Mesothelial cell of epicardium (in vitro differentiated cells): ENCODE measurements at regions not wholly inside any gene's neighbourhood (a gene's known extent, or its start where the extent isn't known, plus 50 kb on each side); places are given as distances from the start of the nearest gene placed in this dataset.
"Not testable (repeated sequence)": the region's sequence is repeated elsewhere in the genome, so short reads cannot be mapped to it uniquely, and the experiment has no call there.

Experiments used
- DNase-seq, 2 experiments: peaks; one replicate each; pipeline ENCODE4 v3.0.0; 2021; ENCODE audit warnings: low spot score in 2 of 2; ENCODE audit not compliant: unreplicated experiment in 2 of 2
- H3K27ac Mint-ChIP-seq: 2 replicates; pipeline ENCODE4 v1.8.0; 2021; ENCODE audit warnings: mixed read lengths
- H3K27me3 Mint-ChIP-seq: 2 replicates; pipeline ENCODE4 v1.8.0; 2021; ENCODE audit warnings: low read depth, mixed read lengths
- H3K36me3 Mint-ChIP-seq: 2 replicates; pipeline ENCODE4 v1.8.0; 2021; ENCODE audit warnings: mixed read lengths
- H3K4me1 Mint-ChIP-seq: 2 replicates; pipeline ENCODE4 v1.8.0; 2021; ENCODE audit warnings: mixed read lengths
- H3K4me3 Mint-ChIP-seq: 2 replicates; pipeline ENCODE4 v1.8.0; 2021; ENCODE audit warnings: mild to moderate bottlenecking, moderate library complexity, mixed read lengths
- H3K9me3 Mint-ChIP-seq: 2 replicates; pipeline ENCODE4 v1.8.0; 2021; ENCODE audit warnings: mixed read lengths
- CTCF ChIP-seq: fragments of 200-600 bp; sonication (generic); IDR thresholded peaks from one replicate; pipeline ENCODE4 v1.5.0; 2021; ENCODE audit warnings: antibody characterized with exemption; ENCODE audit not compliant: unreplicated experiment

DNA sequence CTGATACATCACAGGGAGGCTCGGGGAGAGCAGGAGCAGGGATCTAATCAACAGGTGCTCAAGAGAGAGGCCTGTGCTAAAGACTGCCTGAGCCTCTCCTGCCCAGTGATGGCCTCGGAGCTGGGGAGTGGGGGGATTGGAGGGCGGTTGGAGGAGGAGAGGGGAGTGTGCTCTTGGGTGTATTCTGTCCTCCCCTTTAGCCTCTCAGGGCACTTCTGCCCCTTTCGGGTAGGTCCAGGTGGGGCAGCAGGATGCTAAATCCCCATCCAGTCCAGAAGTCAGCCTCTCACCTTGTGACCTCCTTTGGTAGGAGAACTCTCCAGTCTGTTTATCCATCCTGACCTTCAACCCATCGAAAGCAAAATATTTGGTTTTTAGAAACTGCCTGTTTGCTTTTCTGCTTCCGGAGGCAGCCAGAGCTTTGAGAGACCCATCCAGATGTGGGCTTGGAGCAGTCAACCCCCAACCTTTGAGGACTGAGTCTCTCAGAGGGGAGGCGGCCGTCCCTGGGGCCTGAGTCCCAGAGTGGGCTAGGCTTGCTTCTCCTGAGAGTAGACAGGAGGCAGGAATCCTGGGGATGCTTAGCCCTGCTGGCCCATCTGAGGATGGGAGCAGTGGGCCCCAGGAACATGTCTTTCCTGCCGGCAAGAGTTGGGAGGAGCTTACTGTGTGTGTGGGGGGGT is 105.2 kb upstream of the SYT13 start:
- no peak for TF ChIP-seq CTCF
- peaks cover 8% of the 10 kb centered on the region for H3K4me1 Mint-ChIP-seq
- no peaks in the 10 kb centered on the region for H3K9me3 Mint-ChIP-seq
- no peak overlapping the region for H3K27ac Mint-ChIP-seq
- peaks cover 33% of the 10 kb centered on the region for H3K27me3 Mint-ChIP-seq
- no peaks in the 10 kb centered on the region for H3K36me3 Mint-ChIP-seq
- DNase-seq = no peak
- H3K4me3 Mint-ChIP-seq = no peak overlapping the region

- Mint-ChIP-seq H3K4me1 (peaks cover 6% of the 10 kb centered on the region), H3K27ac (no peak overlapping the region), H3K27me3 (peaks cover 36% of the 10 kb centered on the region), H3K4me3 (no peak overlapping the region), H3K9me3 (no peaks in the 10 kb centered on the region), H3K36me3 (no peaks in the 10 kb centered on the region)
- TF ChIP-seq CTCF = no peak
- DNase-seq = no peak
These were observed 104.3 kb upstream of the SYT13 start for GRCh38 chr11:45390407-45390806.

- Mint-ChIP-seq H3K4me1 (peaks cover 6% of the 10 kb centered on the region), H3K27ac (no peak overlapping the region), H3K9me3 (no peaks in the 10 kb centered on the region), H3K36me3 (no peaks in the 10 kb centered on the region), H3K4me3 (no peak overlapping the region), H3K27me3 (peaks cover 36% of the 10 kb centered on the region)
- TF ChIP-seq CTCF = no peak
- no peak for DNase-seq
These were observed 102.3 kb upstream of the SYT13 start for GRCh38 chr11:45388472-45388871.

DNA sequence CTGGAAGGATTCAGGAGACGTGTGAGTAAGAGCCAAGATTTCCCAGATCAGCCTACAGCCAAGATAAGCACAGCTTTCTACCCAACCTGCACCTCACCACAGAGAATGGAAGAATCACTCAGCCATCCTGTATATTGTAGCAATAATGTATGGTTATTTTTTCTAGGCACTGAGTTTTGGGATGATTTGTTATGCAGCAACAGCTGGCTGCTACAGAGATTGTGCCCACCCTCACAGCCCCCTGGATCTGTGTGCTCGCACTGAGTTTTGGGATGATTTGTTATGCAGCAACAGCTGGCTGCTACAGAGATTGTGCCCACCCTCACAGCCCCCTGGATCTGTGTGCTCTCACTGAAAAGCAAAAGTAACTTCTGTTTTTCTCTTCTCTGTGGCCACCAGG is 101.7 kb upstream of the SYT13 start:
- not testable (repeated sequence) for DNase-seq, H3K36me3 Mint-ChIP-seq, H3K9me3 Mint-ChIP-seq, H3K27ac Mint-ChIP-seq, H3K4me1 Mint-ChIP-seq, H3K4me3 Mint-ChIP-seq
- H3K27me3 Mint-ChIP-seq = peaks cover 39% of the 10 kb centered on the region

GRCh38 chr11:45386972-45387371 is 100.8 kb upstream of the SYT13 start:
- DNase-seq = no peak
- TF ChIP-seq CTCF = no peak
- no peak overlapping the region for H3K4me3 Mint-ChIP-seq
- H3K27me3 Mint-ChIP-seq = peaks cover 39% of the 10 kb centered on the region
- H3K9me3 Mint-ChIP-seq = no peaks in the 10 kb centered on the region
- H3K36me3 Mint-ChIP-seq = no peaks in the 10 kb centered on the region
- no peak overlapping the region for H3K27ac Mint-ChIP-seq
- no peaks in the 10 kb centered on the region for H3K4me1 Mint-ChIP-seq

DNA sequence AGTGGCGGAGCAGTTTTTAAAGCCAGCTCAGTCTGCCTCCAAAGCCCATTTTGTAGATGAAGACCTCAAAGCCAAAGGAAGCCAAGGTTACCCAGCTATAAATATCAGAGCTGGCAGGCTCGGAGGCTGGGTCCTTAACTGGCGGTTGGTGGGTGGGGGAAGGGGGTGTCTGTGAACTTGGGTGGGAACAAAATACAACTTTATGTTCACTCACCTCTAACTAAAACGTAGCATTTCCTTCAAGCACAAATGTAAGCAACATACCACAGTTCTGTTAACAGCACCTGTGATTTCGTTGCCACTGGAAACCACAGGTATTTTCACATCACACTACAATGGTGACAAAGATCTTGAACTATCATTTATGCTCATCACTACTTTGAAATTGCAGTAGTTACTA is 99.7 kb upstream of the SYT13 start:
- Mint-ChIP-seq H3K27me3 (peaks cover 42% of the 10 kb centered on the region), H3K4me1 (no peaks in the 10 kb centered on the region), H3K4me3 (no peak overlapping the region), H3K36me3 (no peaks in the 10 kb centered on the region), H3K9me3 (no peaks in the 10 kb centered on the region), H3K27ac (no peak overlapping the region)
- no peak for DNase-seq
- no peak for TF ChIP-seq CTCF
